ENCODE measurements at regions not wholly inside any gene's neighbourhood (a gene's known extent, or its start where the extent isn't known, plus 50 kb on each side); places are given as distances from the start of the nearest gene placed in this dataset.
"Not testable (repeated sequence)": the region's sequence is repeated elsewhere in the genome, so short reads cannot be mapped to it uniquely, and the experiment has no call there.

DNA sequence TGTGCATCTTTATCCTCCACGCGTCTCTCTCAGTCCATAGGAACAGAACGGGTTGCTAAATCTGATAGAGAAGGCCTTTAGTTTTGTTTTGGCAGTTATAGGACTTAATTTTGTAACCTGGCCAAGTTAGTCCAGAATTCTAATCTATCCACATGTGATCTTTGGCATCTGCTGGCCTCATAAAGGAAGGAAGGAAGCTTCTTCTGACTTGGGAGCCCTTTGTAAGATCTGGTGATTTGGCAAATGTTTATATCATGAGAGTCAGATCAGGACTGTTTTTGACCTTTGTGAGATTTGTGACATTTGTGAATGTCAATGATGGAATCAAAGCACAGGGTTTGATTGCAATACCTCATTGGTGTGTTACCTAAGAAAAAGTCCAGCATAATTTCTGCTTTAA, 96.4 kb upstream of the MTLN start:
- FAIRE-seq; DNase-seq (ENCODE audit: insufficient read length, low spot score): not testable (repeated sequence)

DNA sequence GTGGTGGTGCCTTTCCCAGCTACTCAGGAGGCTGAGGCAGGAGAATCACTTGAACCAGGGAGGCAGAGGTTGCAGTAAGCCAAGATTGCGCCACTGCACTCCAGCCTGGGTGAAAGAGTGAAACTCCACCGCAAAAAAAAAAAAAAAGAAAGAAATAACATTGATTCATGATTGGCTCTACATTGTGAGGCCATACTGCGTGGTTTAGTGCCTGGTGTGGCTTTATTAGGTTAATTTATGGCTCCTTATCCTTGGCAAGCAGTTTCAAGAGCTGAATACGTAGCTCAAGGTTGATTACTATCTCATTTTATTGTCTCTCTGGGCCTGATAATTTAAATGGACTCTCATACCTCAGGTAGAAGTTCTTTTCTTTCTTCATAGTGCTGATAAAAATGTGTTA, 80.5 kb upstream of the MTLN start:
- FAIRE-seq; DNase-seq (ENCODE audit: insufficient read length, low spot score): not testable (repeated sequence)

DNA sequence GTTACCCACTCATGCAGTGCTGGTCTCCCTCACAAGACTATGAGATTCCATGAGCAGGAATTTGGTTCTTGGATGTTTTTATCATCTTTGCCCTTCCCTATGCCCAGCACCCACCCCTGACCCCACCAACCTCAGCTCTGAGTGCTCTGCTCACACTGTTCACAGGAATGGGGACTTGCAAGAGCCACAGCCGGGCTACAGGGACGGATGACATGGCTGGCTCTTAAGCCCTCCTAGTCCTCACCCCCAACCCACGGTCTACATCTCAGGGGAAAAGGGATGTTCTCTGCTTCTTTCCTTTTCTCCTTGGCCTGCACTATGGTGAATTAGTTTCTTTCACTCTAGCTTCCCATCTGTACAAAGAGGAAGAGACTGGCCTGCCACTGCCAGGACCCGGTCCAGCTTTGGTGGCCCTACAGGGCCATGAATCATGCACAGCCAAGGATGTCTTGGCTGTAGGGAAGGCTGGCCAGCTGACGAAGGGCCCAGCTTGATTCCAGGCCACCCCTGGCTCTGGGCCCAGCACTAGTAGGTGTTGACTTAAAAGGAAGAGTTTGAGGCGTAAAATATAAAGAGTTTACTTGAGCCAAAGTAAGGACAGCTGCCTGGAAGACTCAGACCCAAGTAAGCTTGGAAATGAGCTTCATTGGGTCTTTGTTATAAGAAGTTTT, 79.7 kb upstream of the MTLN start:
- FAIRE-seq; DNase-seq (ENCODE audit: insufficient read length, low spot score): not testable (repeated sequence)

DNA sequence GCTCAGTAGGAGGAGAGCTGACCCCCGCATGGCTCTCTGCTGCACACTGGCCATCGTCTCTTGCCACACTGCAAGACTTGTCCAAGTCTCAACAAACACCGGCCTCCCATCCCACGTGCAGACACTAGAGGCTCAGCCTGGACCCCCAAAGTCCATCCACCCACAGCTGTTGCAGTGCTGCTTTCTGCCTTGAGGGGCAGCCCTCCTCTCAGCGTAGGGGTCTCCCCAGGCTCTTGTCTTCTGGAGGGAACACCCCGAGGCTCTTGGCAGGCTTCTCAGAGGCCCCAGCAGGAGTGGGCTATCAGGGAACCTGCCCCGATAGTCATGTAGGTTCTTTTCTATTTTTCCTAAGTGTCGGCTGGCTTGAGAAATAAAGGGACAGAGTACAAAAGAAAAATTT, 75.5 kb upstream of the MTLN start:
- FAIRE-seq; DNase-seq (ENCODE audit: insufficient read length, low spot score): not testable (repeated sequence)

DNA sequence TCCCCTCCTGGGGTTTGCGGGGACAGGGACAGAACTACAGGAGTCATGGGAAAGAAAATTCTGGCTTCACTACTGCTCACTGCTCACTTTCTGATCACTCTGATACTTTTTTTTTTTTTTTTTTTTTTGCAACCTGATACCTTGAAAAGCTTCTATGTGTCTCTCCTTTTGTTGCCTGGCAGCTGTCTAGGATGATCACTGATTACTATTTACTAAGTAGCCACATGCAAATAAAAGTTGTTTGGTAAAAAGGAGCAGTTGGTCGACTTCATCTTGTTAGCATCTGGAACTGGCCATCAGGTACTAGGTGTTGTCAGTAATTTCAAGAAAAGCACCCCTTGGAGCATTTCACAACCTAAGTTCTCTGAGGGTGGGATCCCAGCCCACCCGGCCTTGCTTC, 74.9 kb upstream of the MTLN start:
- FAIRE-seq; DNase-seq (ENCODE audit: insufficient read length, low spot score): not testable (repeated sequence)

DNA sequence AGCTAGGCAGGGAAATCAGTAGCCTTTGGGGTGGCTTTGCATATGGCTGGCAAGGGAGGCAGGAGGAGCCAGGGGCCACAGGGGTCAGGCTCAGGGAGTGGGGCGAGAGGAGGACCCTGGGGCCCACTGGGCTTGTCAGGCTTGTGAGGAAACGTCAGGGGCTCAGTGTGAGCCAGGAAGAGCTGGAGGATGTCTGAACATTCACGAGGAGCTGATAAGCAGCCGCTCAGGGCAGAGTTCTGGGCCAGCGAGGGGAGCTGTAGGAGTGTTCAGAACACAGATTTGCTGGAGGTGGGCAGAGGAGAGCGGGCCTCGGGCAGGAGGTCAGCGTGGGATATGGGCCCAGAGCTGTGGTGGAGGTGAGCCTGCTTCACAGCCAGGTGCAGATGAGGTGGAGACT, 72.7 kb upstream of the MTLN start:
- not testable (repeated sequence) for FAIRE-seq; DNase-seq (ENCODE audit: insufficient read length, low spot score)

DNA sequence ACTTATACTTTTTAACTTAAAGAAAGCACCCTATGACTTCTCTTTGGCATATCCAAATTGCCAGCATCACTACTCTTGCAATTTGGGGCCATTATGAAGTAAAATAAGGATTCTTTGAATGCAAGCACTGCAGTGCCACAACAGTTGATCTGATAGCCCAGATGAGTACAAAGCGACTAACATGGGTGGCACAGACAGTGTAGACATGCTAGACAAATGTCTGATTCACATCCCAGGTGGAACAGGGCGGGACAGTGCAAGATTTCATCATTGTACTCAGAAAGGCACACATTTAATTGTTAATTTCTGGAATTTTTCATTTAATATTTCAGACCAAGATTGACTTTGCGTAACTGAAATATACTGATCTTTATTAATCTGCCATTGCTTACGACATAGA, 68.5 kb upstream of the MTLN start:
- FAIRE-seq = not testable (repeated sequence)

DNA sequence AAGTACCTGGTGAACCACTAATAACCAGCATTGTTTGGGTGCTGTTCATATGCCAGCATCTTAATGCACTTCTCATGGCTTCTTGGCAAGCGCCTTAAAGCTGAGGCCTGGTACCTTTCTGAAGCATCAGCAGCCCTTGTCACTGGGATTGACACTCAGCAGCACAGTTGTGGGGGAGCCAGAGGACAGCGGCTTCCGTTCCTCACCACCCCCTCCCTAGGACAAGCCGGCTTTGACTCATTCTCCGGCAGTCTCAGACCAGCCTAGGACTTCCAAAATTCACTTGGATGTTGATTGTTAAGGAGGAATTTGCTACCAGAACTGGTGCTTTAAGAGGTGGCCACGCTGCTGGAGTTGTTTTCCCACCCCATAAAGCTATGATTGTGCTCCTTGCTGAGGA, 64.7 kb upstream of the MTLN start:
- DNase-seq (ENCODE audit: insufficient read length, low spot score); FAIRE-seq: not testable (repeated sequence)

More for the DNA sequence above, 68.5 kb upstream of the MTLN start:
- DNase-seq (ENCODE audit: insufficient read length, low spot score) = not testable (repeated sequence)

DNA sequence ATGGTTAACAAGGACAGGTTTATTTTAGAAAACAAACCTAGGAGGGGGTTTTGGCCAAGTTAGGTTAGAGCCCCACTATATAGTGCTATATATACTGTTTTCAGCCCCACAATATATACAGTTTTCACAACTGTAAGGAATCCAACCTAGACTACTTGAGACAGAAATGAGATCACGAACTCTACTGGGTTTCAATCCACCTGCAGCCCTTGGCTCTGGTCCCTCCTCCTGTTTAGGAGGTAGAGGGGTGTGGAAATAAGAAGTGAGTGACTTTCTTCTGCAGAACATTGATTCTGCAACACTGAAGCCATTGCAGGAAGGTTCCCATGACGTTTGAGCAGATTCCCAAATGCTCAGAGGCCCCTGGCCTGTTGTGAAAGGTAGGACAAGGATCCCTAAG, 63.7 kb upstream of the MTLN start:
- not testable (repeated sequence) for FAIRE-seq; DNase-seq (ENCODE audit: insufficient read length, low spot score)

DNA sequence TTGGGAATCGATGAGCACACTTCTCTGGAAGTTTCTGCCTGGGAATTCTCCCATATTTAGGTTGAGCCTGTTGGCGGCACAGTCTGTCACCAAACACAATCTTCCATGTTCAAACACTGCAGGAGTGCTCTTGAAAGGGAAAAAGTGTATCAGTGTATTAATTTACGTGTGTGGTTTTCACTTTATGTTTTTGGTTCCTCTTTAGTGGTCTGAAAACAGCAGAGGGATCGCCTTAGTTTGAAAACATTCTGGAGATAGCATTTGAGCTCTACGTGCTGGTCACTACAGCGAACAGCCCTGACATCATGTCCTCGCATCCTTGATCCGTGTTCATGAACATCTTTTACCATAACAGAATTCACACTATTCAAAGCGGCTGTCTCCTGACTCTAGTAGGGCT, 57.3 kb upstream of the MTLN start:
- not testable (repeated sequence) for DNase-seq (ENCODE audit: insufficient read length, low spot score); FAIRE-seq

DNA sequence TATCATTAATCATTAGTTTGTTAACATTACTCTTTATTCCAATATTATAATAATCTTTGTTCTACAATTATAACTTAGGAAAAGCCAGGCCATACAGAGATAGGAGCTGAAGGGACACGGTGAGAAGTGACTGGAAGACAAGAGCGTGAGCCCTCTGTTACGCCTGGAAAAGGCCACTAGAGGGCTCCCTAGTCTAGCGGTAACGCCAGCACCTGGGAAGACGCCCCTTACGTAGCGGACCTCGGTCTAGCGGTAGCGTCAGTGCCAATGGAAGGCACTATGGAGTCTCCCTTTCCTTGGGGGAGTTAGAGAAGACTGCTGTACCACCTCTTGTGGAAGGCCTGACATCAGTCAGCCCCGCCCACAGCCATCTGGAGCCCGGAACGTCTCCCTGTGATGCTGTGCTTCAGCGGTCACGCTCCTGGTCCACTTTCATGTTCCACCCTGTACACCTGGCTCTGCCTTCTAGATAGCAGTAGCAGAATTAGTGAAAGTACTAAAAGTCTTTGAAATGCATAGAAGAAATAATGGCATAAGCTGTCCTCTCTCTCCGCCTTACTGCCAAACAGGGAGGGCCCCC, 55.6 kb upstream of the MTLN start:
- DNase-seq (ENCODE audit: insufficient read length, low spot score); FAIRE-seq: not testable (repeated sequence)

DNA sequence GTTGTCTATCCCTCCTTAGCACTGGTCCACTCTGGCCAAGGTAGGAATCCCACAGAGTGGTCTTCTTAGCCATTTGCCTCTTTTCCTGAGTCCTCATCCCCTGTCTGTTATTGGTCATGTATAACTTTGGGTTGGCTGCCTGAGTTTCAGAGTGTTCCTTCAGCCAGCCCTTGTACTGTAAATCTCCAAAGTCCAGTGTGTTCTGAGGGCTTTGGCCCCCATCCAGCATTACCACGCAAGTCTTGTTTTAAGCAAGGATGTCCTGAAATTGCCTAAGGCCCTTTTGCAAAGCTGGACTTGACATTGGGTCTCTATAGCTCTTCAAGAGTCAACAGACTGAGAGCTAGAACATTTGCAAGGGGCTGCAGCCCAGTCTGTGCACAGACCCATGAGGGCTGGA, 52.5 kb upstream of the MTLN start:
- not testable (repeated sequence) for FAIRE-seq; DNase-seq (ENCODE audit: insufficient read length, low spot score)

DNA sequence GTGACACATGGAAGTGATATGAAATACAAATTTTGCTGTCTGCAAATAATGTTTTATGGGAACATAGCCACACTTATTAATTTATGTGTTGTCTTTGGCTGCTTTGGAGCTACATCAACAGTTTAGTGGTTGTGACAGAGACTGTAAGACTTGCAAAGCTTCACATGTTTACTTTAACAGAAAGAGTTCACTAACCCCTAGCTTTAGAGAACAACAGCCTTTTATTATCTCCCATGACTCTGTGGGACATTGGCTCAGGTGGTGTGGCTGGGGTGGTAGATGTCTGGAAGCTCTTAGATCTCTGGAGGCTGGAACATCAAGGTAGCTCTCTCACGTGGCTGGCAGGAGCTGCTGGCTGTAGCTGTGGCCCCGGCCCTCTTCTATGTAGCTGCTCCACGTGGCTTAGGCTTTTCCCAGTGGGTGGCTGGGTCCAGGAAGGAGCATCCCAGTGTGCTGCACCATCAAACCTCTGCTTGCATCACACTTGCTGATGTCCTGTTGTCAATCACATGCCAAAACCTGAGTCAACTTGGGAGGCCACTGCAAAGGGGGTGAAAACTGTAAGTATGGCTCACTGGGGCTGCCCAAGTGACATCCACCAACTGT, 51.8 kb upstream of the MTLN start:
- not testable (repeated sequence) for DNase-seq (ENCODE audit: insufficient read length, low spot score); FAIRE-seq

DNA sequence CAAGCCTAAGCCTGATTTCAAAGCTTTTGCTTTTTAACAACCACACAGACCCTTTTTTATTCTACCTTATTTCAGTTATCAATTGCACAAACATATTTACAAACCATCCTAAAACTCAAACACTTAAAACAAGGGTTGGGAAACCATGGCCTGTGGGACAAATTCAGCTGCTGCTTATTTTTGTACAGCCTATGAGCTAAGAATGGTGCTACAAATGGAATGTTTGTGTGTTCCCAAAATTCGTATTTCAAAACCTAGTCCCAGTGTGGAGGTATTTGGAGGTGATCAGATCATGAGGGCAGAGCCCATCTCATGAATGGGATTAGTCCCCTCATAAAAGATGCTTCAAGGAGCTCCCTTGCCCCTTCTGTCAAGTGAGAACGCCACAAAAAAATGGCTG, 51.1 kb upstream of the MTLN start:
- not testable (repeated sequence) for DNase-seq (ENCODE audit: insufficient read length, low spot score); FAIRE-seq

Measured in H54 (cell line).